Thyroid gland (tissue), 4 donors: ENCODE measurements at regions not wholly inside any gene's neighbourhood (a gene's known extent, or its start where the extent isn't known, plus 50 kb on each side); places are given as distances from the start of the nearest gene placed in this dataset. TPM values are rescaled to one million over a fixed set of nuclear protein-coding genes. Genes with fewer than 3 reads are reported as not detected.

Source experiments
- DNase-seq, 2 donors: peaks; one replicate each; pipeline ENCODE4 v3.0.0-alpha.2; 2019
- H3K27ac ChIP-seq, 3 donors: fragments of 200-600 bp; sonication (generic); 1 replicate in 2 of 3; 2 replicates in 1 of 3; pipeline ENCODE4 v1.5.1; 2016 to 2019; ENCODE audit warnings: mild to moderate bottlenecking in 1 of 3, moderate library complexity in 1 of 3
- H3K27me3 ChIP-seq: fragments of 200-600 bp; sonication (generic); one replicate; pipeline ENCODE4 v1.5.1; 2019
- H3K36me3 ChIP-seq, 2 donors: fragments of 200-600 bp; sonication (generic); one replicate each; pipeline ENCODE4 v1.5.1; 2016 to 2019
- H3K4me1 ChIP-seq, 2 donors: fragments of 200-600 bp; sonication (generic); one replicate each; pipeline ENCODE4 v1.5.1; 2017 to 2019
- H3K4me3 ChIP-seq, 3 donors: fragments of 200-600 bp; sonication (generic); replicated peaks in 1 of 3; 1 replicate in 2 of 3; 2 replicates in 1 of 3; pipeline ENCODE4 v1.5.1; 2016; ENCODE audit warnings: mild to moderate bottlenecking in 1 of 3
- H3K9me3 ChIP-seq: fragments of 200-600 bp; sonication (generic); one replicate; pipeline ENCODE4 v1.5.1; 2017
- CTCF ChIP-seq, 6 experiments: fragments of 200-600 bp in 3 of 6; fragments of 450-650 bp in 3 of 6; sonication (generic) in 3 of 6; IDR thresholded peaks; one replicate each; pipeline ENCODE4 v1.5.1; 2016 to 2019; ENCODE audit warnings: antibody characterized with exemption in 6 of 6, mild to moderate bottlenecking in 2 of 6, inconsistent platforms in 1 of 6, moderate library complexity in 1 of 6
- POLR2A ChIP-seq, 2 donors: fragments of 450-650 bp; IDR thresholded peaks; one replicate each; pipeline ENCODE4 v1.6.1; 2017; ENCODE audit warnings: antibody characterized with exemption in 2 of 2, mild to moderate bottlenecking in 2 of 2, moderate library complexity in 1 of 2
- WGBS, 2 donors: methylation state at CpG; one replicate each; pipeline ENCODE4 v1.1.5; 2017; 5-methylcytosine and 5-hydroxymethylcytosine counted together
- intact Hi-C: fragments of 100-400 bp; cut with DNase I; formaldehyde crosslinking; loops from one replicate; pipeline ENCODE4 v1.15.1; 2023
- microRNA counts, 2 donors: library from miRNA; unstranded; fragments of <30 nt; microRNA quantifications; one replicate each; lab custom pipeline; 2016 to 2017
- microRNA-seq: library from miRNA; unstranded; fragments of <30 nt; microRNA quantifications from one replicate; pipeline ENCODE4, GENCODE V29; 2016
- small RNA-seq: library from RNA; depleted of rRNA; stranded (forward); fragments of <200 nt; gene quantifications from one replicate; pipeline ENCODE3, GENCODE V24; 2016

GRCh38 chr10:14382022-14382421, 51.3 kb upstream of the FRMD4A start:
- intact Hi-C loops = no loop called here
- TF ChIP-seq POLR2A (IDR thresholded peaks at IDR 0.05) (no peak), CTCF (IDR thresholded peaks at IDR 0.05) (no peak)
- DNase-seq = peak in 1 of 2 donors; percentile 28
- WGBS, 2 donors = 24 to 33% methylated on average over 5 of the region's 5 CpGs
- no peaks in the 10 kb centered on the region for H3K27me3 ChIP-seq
- no peak overlapping the region for H3K27ac ChIP-seq
- no peaks in the 10 kb centered on the region for H3K36me3 ChIP-seq
- H3K4me3 ChIP-seq = no peak overlapping the region
- no peaks in the 10 kb centered on the region for H3K9me3 ChIP-seq
- peaks cover 0 to 4% of the 10 kb centered on the region in 2 donors for H3K4me1 ChIP-seq

- H3K27ac ChIP-seq = no peak overlapping the region
- peaks cover 0 to 4% of the 10 kb centered on the region in 2 donors for H3K4me1 ChIP-seq
- H3K27me3 ChIP-seq = no peaks in the 10 kb centered on the region
- no peak for TF ChIP-seq POLR2A (IDR thresholded peaks at IDR 0.05)
- 67 to 81% methylated on average over 2 of the region's 2 CpGs for WGBS, 2 donors
- no peak overlapping the region for H3K4me3 ChIP-seq
- no peaks in the 10 kb centered on the region for H3K9me3 ChIP-seq
- intact Hi-C loops = no loop called here
- DNase-seq = no peak
- H3K36me3 ChIP-seq = no peaks in the 10 kb centered on the region
Observed at GRCh38 chr10:14381475-14381874, 50.8 kb upstream of the FRMD4A start.

- no peak for DNase-seq
- Histone ChIP-seq H3K4me3 (no peak overlapping the region), H3K4me1 (peaks cover 0 to 4% of the 10 kb centered on the region in 2 donors), H3K27ac (no peak overlapping the region), H3K9me3 (no peaks in the 10 kb centered on the region), H3K27me3 (no peaks in the 10 kb centered on the region), H3K36me3 (no peaks in the 10 kb centered on the region)
- intact Hi-C loops = no loop called here
- 67 to 74% methylated on average over 1 of the region's 1 CpG for WGBS, 2 donors
- no peak for TF ChIP-seq POLR2A (IDR thresholded peaks at IDR 0.05)
- no peak for TF ChIP-seq CTCF (IDR thresholded peaks at IDR 0.05)
Observed at GRCh38 chr10:14380746-14381145, 50.0 kb upstream of the FRMD4A start.

MicroRNA genes in the stretch of these regions (microRNA counts, 767-probe panel; counts per million panel counts)
- 0 counts per million in 2 donors for microRNA hsa-miR-1265 (lab: Ali Mortazavi, UCI)

Small RNAs in the stretch of these regions (microRNA-seq; reads per million reads assigned to microRNA genes)
- not detected for gene MIR1265
- gene MIR4293 = not detected

Small RNAs in the stretch of these regions (small RNA-seq; reads per million reads assigned to genes)
- gene MIR1265 (not detected), gene MIR4293 (not detected)
